ENCODE measurements at regions not wholly inside any gene's neighbourhood (a gene's known extent, or its start where the extent isn't known, plus 50 kb on each side); places are given as distances from the start of the nearest gene placed in this dataset.
"Not testable (repeated sequence)": the region's sequence is repeated elsewhere in the genome, so short reads cannot be mapped to it uniquely, and the experiment has no call there.

DNA sequence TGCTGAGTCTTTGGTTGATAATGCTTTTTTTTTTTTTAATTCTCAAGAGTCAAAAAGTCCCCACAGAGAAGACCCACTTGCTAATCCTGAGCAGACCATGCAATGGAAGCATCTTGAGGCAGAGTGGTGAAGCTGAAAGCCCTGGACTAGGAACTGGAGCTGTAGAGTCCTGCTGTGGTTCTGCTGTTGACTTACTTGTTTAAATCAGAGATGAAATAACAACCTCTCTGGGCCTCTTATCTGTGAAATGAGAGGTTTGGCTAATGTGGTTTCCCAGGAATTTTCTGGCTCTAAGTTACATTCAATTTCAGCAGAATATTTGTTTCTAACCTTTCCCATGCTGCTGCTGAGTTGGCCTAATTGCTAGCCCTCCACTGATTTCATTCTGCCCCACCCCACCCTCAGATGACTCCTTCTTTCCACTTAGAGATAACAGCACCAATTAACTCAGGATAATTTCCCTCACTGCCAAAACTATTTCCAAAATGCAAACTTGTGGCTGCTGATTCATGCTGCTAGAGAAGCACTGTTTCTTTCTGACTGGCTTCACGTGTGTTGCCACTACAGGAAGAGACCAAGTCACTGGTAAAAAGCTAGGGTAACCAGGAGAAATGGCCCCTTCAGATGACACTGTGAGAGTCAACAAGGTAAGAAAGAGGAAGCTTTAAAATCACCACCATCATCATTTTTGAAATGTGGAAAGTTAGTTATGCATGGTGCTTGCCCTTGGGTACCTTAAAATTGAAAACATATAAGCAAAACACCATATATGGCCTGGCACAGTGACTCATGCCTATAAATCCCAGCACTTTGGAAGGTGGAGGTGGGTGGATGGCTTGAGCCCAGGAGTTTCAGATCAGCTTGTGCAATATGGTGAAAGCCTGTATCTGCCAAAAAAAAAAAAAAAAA, 326.4 kb downstream of the DCHS2 start:
- no peak for DNase-seq (ENCODE audit: low spot score, unreplicated experiment)
- H3K9me3 Mint-ChIP-seq (ENCODE audit: low read depth): no peaks in the 10 kb centered on the region
- H3K4me1 Mint-ChIP-seq (ENCODE audit: low read depth): no peaks in the 10 kb centered on the region
- TF ChIP-seq, protein P1, sequence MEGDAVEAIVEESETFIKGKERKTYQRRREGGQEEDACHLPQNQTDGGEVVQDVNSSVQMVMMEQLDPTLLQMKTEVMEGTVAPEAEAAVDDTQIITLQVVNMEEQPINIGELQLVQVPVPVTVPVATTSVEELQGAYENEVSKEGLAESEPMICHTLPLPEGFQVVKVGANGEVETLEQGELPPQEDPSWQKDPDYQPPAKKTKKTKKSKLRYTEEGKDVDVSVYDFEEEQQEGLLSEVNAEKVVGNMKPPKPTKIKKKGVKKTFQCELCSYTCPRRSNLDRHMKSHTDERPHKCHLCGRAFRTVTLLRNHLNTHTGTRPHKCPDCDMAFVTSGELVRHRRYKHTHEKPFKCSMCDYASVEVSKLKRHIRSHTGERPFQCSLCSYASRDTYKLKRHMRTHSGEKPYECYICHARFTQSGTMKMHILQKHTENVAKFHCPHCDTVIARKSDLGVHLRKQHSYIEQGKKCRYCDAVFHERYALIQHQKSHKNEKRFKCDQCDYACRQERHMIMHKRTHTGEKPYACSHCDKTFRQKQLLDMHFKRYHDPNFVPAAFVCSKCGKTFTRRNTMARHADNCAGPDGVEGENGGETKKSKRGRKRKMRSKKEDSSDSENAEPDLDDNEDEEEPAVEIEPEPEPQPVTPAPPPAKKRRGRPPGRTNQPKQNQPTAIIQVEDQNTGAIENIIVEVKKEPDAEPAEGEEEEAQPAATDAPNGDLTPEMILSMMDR (IDR thresholded peaks at IDR 0.05; ENCODE audit: unreplicated experiment): no peak
- no peak overlapping the region for H3K27ac Mint-ChIP-seq
- H3K27me3 Mint-ChIP-seq: no peaks in the 10 kb centered on the region
- no peak overlapping the region for H3K4me3 Mint-ChIP-seq (ENCODE audit: low read depth)
- no peaks in the 10 kb centered on the region for H3K36me3 Mint-ChIP-seq (ENCODE audit: insufficient read depth)

DNA sequence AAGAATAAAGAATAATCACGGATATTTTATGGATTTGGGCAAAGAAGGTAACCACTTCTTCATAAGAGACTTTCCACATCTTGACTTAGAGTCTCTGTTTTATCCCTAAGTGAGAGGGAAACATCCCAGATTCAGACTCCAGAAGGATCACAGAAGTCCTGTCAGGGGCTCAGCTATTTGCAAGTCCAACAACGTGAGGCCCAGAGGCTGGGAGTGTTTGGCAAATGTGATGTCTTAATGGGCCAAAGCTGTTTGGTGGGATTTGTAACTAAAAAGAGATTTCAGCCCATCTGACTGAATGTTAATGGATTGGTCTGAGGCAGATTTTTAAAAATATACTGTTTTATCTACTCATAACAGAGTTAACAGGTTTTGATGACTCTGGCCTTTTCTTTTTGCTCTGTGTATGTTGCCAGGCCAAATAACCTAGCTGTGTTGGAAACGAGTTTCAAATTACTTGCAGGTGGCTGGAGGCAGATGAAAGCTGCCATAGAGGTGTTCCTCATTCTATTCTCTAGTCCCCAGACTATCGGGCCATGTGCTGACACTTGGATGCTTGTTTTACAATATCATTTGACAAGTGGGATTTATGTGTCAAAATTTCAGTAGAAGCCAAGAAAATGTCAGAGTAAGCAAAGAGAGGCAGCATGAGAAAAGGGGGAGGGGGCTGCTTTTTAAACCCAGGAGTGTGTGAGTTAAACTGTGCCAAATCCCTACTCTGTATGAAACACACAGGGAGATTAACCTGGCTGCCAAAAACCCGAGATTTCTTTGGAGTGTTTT, 330.9 kb downstream of the DCHS2 start:
- Mint-ChIP-seq H3K9me3 (ENCODE audit: low read depth) (no peaks in the 10 kb centered on the region), H3K4me1 (ENCODE audit: low read depth) (no peaks in the 10 kb centered on the region), H3K27me3 (no peaks in the 10 kb centered on the region), H3K36me3 (ENCODE audit: insufficient read depth) (no peaks in the 10 kb centered on the region), H3K27ac (no peak overlapping the region), H3K4me3 (ENCODE audit: low read depth) (no peak overlapping the region)
- DNase-seq (ENCODE audit: low spot score, unreplicated experiment): no peak
- TF ChIP-seq, protein P1 (IDR thresholded peaks at IDR 0.05; ENCODE audit: unreplicated experiment): no peak

DNA sequence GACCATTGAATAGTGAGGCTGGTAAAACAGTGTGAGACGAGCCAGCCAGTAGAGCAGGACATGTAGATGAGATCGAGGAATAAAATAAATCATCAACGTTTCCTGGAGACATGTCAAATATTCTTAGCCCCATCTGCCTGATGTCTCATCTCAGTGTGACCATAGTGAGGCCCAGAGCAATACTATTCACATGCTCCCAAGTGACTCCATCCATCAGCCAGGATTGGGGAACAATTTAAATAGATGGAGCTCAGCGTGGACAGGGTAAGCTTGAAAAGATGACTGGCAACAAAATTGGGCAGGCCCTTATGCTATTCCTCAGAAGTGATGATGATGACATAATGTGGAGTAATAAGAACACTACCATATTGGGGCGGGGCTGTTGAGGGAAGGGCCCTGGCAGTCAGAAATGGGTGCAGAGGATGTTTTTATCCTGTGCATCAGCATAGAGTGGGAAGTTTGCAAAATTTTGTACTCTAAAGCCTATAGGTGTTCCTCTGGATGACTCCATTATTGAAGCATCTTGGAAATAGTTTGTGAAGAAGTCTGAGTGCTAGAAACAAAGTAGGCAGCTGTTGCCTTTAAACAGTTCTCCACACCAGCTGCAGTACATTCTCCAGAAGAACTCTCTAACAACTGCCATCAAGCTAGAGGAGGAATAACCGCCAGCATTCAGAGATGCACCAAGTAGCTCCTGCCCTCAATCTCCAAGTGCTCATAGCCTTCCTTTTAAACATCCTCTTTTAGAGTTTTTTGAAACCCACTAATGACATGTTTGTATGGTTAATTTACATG, 333.0 kb downstream of the DCHS2 start:
- Mint-ChIP-seq H3K27me3 (no peaks in the 10 kb centered on the region), H3K36me3 (ENCODE audit: insufficient read depth) (no peaks in the 10 kb centered on the region), H3K4me3 (ENCODE audit: low read depth) (no peak overlapping the region), H3K9me3 (ENCODE audit: low read depth) (no peaks in the 10 kb centered on the region), H3K27ac (no peak overlapping the region), H3K4me1 (ENCODE audit: low read depth) (no peaks in the 10 kb centered on the region)
- TF ChIP-seq, protein P1 (IDR thresholded peaks at IDR 0.05; ENCODE audit: unreplicated experiment): no peak
- DNase-seq (ENCODE audit: low spot score, unreplicated experiment): no peak

DNA sequence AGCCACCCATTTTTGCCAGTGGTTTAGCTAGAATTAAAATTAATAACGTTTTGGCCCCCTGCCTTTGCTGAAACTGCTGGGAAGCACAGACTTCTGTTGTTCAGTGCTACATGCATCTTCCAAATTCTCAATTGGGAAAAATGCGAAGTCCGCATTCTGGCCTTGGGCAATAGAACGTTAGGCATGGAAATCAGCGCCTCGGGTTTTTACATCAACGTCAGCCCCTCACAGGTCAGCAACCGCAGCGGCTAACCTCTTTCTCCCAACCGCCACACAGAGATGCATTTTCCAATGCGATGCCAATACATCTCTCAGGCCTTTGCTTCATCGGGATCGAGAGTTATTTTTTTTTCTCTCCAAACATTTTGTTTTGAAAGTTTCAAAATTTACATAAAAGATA, 339.1 kb downstream of the DCHS2 start:
- no peaks in the 10 kb centered on the region for H3K36me3 Mint-ChIP-seq (ENCODE audit: insufficient read depth)
- TF ChIP-seq, protein P1 (IDR thresholded peaks at IDR 0.05; ENCODE audit: unreplicated experiment): no peak
- no peaks in the 10 kb centered on the region for H3K9me3 Mint-ChIP-seq (ENCODE audit: low read depth)
- DNase-seq (ENCODE audit: low spot score, unreplicated experiment): no peak
- peaks cover 5% of the 10 kb centered on the region for H3K27me3 Mint-ChIP-seq
- H3K4me3 Mint-ChIP-seq (ENCODE audit: low read depth): no peak overlapping the region
- no peak overlapping the region for H3K27ac Mint-ChIP-seq
- H3K4me1 Mint-ChIP-seq (ENCODE audit: low read depth): peaks cover 4% of the 10 kb centered on the region

DNA sequence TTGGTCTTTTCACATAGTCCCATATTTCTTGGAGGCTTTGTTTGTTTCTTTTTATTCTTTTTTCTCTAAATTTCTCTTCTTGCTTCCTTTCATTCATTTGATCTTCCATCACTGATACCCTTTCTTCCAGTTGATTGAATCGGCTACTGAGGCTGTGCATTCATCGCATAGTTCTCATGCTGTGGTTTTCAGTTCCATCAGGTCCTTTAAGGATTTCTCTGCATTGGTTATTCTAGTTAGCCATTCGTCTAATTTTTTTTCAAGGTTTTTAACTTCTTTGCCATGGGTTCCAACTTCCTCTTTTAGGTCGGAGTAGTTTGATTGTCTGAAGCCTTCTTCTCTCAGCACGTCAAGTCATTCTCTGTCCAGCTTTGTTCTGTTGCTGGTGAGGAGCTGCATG, 342.4 kb downstream of the DCHS2 start:
- not testable (repeated sequence) for H3K27ac Mint-ChIP-seq; DNase-seq (ENCODE audit: low spot score, unreplicated experiment); H3K27me3 Mint-ChIP-seq; H3K4me3 Mint-ChIP-seq (ENCODE audit: low read depth); H3K36me3 Mint-ChIP-seq (ENCODE audit: insufficient read depth); H3K9me3 Mint-ChIP-seq (ENCODE audit: low read depth); H3K4me1 Mint-ChIP-seq (ENCODE audit: low read depth)
